ENCODE measurements at regions not wholly inside any gene's neighbourhood (a gene's known extent, or its start where the extent isn't known, plus 50 kb on each side); places are given as distances from the start of the nearest gene placed in this dataset.

DNA sequence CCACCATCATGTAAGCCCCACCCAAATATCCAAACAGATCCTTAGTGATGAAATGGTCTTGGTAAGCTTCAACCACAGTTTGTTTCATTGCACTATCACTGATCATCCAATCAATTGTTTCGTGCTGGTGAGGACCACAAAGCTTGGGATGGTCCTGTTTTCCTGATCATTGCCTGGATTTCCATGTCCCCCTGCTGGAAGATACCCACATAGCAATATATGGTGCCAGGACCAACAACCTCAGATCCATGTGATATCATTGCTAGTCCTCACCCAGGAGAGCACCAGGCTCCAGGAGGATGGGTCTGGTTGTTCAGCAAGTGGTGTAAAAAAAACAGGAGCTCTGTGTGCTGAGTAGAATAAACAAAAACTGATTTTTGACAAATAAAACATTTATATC, 206.5 kb upstream of the SH3BP4 start (continued):
- no peak for TF ChIP-seq JUND (IDR thresholded peaks at IDR 0.05; ENCODE audit: low read depth, low read length)

DNA sequence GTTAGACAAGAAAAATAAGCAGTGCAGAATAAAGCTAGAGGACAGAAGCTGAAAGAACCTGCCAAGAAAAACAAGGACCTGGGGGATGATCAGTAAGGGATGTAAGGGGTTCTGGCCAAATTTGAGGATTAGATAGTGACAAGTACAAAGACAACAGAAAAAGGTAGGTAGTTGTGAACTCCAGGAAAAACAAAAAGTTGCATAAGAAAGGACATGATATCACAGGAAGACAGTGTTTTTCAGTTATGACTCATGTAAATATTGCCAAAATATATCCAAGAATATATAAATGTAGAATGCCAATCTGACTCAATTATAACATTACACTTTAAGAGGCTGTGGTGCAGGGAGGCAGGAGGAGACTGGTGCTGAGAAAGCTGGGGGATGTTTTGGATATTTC, 209.8 kb upstream of the SH3BP4 start:
- ATAC-seq = no peak
- Histone ChIP-seq H3K36me3 (ENCODE audit: control insufficient read depth in 2 of 2, insufficient read depth in 2 of 2, low read length in 1 of 2) (no peaks in the 10 kb centered on the region), H3K4me2 (ENCODE audit: control insufficient read depth, insufficient read depth) (no peak overlapping the region), H4K20me1 (ENCODE audit: control insufficient read depth, insufficient read depth) (no peaks in the 10 kb centered on the region), H3K27ac (ENCODE audit: control insufficient read depth, insufficient read depth) (no peak overlapping the region), H2AFZ (ENCODE audit: control insufficient read depth, low read depth, low read length) (no peak overlapping the region), H3K9me3 (replicated peaks; ENCODE audit: control insufficient read depth, insufficient read depth, low read length) (no peaks in the 10 kb centered on the region), H3K4me1 (ENCODE audit: control insufficient read depth, insufficient read depth, low read length) (no peaks in the 10 kb centered on the region), H3K4me3 (no peak overlapping the region), H3K27me3 (replicated peaks in 1 of 2; ENCODE audit: control insufficient read depth in 2 of 2, insufficient read depth in 2 of 2, low read length in 1 of 2) (no peaks in the 10 kb centered on the region), H3K9ac (ENCODE audit: control insufficient read depth, insufficient read depth, low read length) (no peak overlapping the region), H3K79me2 (ENCODE audit: control insufficient read depth, insufficient read depth, low read length) (no peaks in the 10 kb centered on the region)
- ChIA-PET POLR2A (no interaction called here), CTCF (interaction anchor here (0.6 kb wide), 1 partner anchor 42 kb away, joined by 3 read pairs; no protein-coding TSS in a partner anchor), RAD21 (ENCODE audit: unreplicated experiment) (no interaction called here), SMC1A (ENCODE audit: uncharacterized antibody, unreplicated experiment) (no interaction called here)
- intact Hi-C loops (cut with micrococcal nuclease; ENCODE audit: unreplicated experiment) (loop anchor here (1.0 kb wide), 1 partner anchor 22 kb away; no protein-coding TSS in a partner anchor), in situ Hi-C loops (cut with MboI) (no loop called here)
- no peak for FAIRE-seq
- no peak for DNase-seq (ENCODE audit: low read depth, low spot score)
- no peak for TF ChIP-seq SIN3A (IDR thresholded peaks at IDR 0.05; ENCODE audit: low read depth, low read length)
- TF ChIP-seq POLR2AphosphoS5 (IDR thresholded peaks at IDR 0.05; ENCODE audit: low read length) = no peak
- no peak for TF ChIP-seq ASH2L (IDR thresholded peaks at IDR 0.05; ENCODE audit: borderline replicate concordance, low read depth)
- no peak for TF ChIP-seq CHD4 (IDR thresholded peaks at IDR 0.05)
- TF ChIP-seq ZNF622 (IDR thresholded peaks at IDR 0.05) = no peak
- TF ChIP-seq CUX1 (IDR thresholded peaks at IDR 0.05; ENCODE audit: insufficient replicate concordance, low read depth, low read length) = no peak
- no peak for TF ChIP-seq E2F4 (IDR thresholded peaks at IDR 0.05; ENCODE audit: low read depth, low read length)
- TF ChIP-seq FOXM1 (IDR thresholded peaks at IDR 0.05; ENCODE audit: low read depth, low read length) = no peak
- TF ChIP-seq PAX8 (IDR thresholded peaks at IDR 0.05) = no peak
- TF ChIP-seq EP300 (IDR thresholded peaks at IDR 0.05; ENCODE audit: borderline replicate concordance in 1 of 2, control insufficient read depth in 1 of 2, low read depth in 2 of 2, low read length in 2 of 2) = no peak
- TF ChIP-seq SIX5 (IDR thresholded peaks at IDR 0.05; ENCODE audit: low read depth, low read length, severe bottlenecking) = no peak
- no peak for TF ChIP-seq SPI1 (IDR thresholded peaks at IDR 0.05; ENCODE audit: borderline replicate concordance, insufficient read depth, low read depth, low read length)
- TF ChIP-seq, protein P1, sequence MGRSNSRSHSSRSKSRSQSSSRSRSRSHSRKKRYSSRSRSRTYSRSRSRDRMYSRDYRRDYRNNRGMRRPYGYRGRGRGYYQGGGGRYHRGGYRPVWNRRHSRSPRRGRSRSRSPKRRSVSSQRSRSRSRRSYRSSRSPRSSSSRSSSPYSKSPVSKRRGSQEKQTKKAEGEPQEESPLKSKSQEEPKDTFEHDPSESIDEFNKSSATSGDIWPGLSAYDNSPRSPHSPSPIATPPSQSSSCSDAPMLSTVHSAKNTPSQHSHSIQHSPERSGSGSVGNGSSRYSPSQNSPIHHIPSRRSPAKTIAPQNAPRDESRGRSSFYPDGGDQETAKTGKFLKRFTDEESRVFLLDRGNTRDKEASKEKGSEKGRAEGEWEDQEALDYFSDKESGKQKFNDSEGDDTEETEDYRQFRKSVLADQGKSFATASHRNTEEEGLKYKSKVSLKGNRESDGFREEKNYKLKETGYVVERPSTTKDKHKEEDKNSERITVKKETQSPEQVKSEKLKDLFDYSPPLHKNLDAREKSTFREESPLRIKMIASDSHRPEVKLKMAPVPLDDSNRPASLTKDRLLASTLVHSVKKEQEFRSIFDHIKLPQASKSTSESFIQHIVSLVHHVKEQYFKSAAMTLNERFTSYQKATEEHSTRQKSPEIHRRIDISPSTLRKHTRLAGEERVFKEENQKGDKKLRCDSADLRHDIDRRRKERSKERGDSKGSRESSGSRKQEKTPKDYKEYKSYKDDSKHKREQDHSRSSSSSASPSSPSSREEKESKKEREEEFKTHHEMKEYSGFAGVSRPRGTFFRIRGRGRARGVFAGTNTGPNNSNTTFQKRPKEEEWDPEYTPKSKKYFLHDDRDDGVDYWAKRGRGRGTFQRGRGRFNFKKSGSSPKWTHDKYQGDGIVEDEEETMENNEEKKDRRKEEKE (IDR thresholded peaks at IDR 0.05) = no peak
- TF ChIP-seq NFYB (IDR thresholded peaks at IDR 0.05; ENCODE audit: insufficient read depth, low read depth, low read length) = no peak
- TF ChIP-seq CREM (IDR thresholded peaks at IDR 0.05; ENCODE audit: low read depth) = no peak
- no TSS peak for BruUV-seq (replicated peaks)
